IMR-90 (cell line): ENCODE measurements at regions not wholly inside any gene's neighbourhood (a gene's known extent, or its start where the extent isn't known, plus 50 kb on each side); places are given as distances from the start of the nearest gene placed in this dataset.

Source experiments
- CEBPB ChIP-seq: IDR thresholded peaks from 2 replicates; pipeline ENCODE4 v1.6.1; 2012; ENCODE audit warnings: low read depth, low read length, improper control_type of control experiment
- CTCF ChIP-seq: conservative IDR thresholded peaks from 2 replicates; pipeline ENCODE4 v1.5.1; 2012; ENCODE audit warnings: mild to moderate bottlenecking, low read depth, low read length, improper control_type of control experiment
- ELK1 ChIP-seq: fragments of 150-350 bp; IDR thresholded peaks from 2 replicates; pipeline ENCODE4 v1.6.1; 2016; ENCODE audit warnings: low read depth, mild to moderate bottlenecking, low read length, moderate library complexity, borderline replicate concordance
- FOS ChIP-seq: fragments of 150-350 bp; IDR thresholded peaks from 2 replicates; pipeline ENCODE4 v1.6.1; 2016; ENCODE audit warnings: low read depth, low read length
- MAFK ChIP-seq: IDR thresholded peaks from 2 replicates; pipeline ENCODE4 v1.6.1; 2012; ENCODE audit warnings: low read depth, low read length, improper control_type of control experiment
- MXI1 ChIP-seq: IDR thresholded peaks from 2 replicates; pipeline ENCODE4 v1.6.1; 2012; ENCODE audit warnings: low read depth, mild to moderate bottlenecking, low read length, moderate library complexity, borderline replicate concordance
- POLR2A ChIP-seq: IDR thresholded peaks from 2 replicates; pipeline ENCODE4 v1.6.1; 2012; ENCODE audit warnings: mild to moderate bottlenecking, low read depth, low read length
- RAD21 ChIP-seq: IDR thresholded peaks from 2 replicates; pipeline ENCODE4 v1.6.1; 2012; ENCODE audit warnings: low read length, improper control_type of control experiment
- RFX5 ChIP-seq: IDR thresholded peaks from 2 replicates; pipeline ENCODE4 v1.8.0; 2012; ENCODE audit warnings: low read depth, mild to moderate bottlenecking, low read length, moderate library complexity
- SMC3 ChIP-seq: fragments of 150-350 bp; IDR thresholded peaks from 2 replicates; pipeline ENCODE4 v1.6.1; 2016; ENCODE audit warnings: low read depth, mild to moderate bottlenecking, antibody characterized with exemption, low read length, moderate library complexity

- TF ChIP-seq RAD21 (no peak), CTCF (no peak), POLR2A (no peak), MAFK (no peak), RFX5 (no peak), ELK1 (no peak), MXI1 (no peak), SMC3 (no peak), FOS (no peak), CEBPB (no peak)
These were observed 819.2 kb downstream of the LIG4 start for GRCh38 chr13:107395927-107396662.
